ENCODE measurements at regions not wholly inside any gene's neighbourhood (a gene's known extent, or its start where the extent isn't known, plus 50 kb on each side); places are given as distances from the start of the nearest gene placed in this dataset.
A peak's percentile ranks its signal among the peaks of the same experiment; 100 is the strongest.

GRCh38 chr13:106922384-106922783 is 354.4 kb upstream of the ARGLU1 start:
- DNase-seq = no peak
- H3K27me3 ChIP-seq (ENCODE audit: insufficient read depth, low read depth, severe bottlenecking) = peaks cover under 1% of the 10 kb centered on the region
- no peaks in the 10 kb centered on the region for H3K36me3 ChIP-seq
- H3K4me3 ChIP-seq (ENCODE audit: low read depth, low read length) = no peak overlapping the region
- no peak overlapping the region for H3K27ac ChIP-seq
- TF ChIP-seq CTCF (IDR thresholded peaks at IDR 0.05; ENCODE audit: low read depth, low read length) = no peak
- H3K9me3 ChIP-seq (ENCODE audit: severe bottlenecking) = no peaks in the 10 kb centered on the region

GRCh38 chr13:106919638-106920037 is 351.7 kb upstream of the ARGLU1 start:
- no peak overlapping the region for H3K27ac ChIP-seq
- no peaks in the 10 kb centered on the region for H3K36me3 ChIP-seq
- no peak for DNase-seq
- no peaks in the 10 kb centered on the region for H3K9me3 ChIP-seq (ENCODE audit: severe bottlenecking)
- no peak for TF ChIP-seq CTCF (IDR thresholded peaks at IDR 0.05; ENCODE audit: low read depth, low read length)
- H3K27me3 ChIP-seq (ENCODE audit: insufficient read depth, low read depth, severe bottlenecking) = no peaks in the 10 kb centered on the region
- H3K4me3 ChIP-seq (ENCODE audit: low read depth, low read length) = no peak overlapping the region

- H3K27me3 ChIP-seq (ENCODE audit: insufficient read depth, low read depth, severe bottlenecking) = peaks cover 1% of the 10 kb centered on the region
- no peak for DNase-seq
- H3K36me3 ChIP-seq = no peaks in the 10 kb centered on the region
- no peaks in the 10 kb centered on the region for H3K9me3 ChIP-seq (ENCODE audit: severe bottlenecking)
- no peak for TF ChIP-seq CTCF (IDR thresholded peaks at IDR 0.05; ENCODE audit: low read depth, low read length)
- no peak overlapping the region for H3K27ac ChIP-seq
- H3K4me3 ChIP-seq (ENCODE audit: low read depth, low read length) = no peak overlapping the region
Measured at GRCh38 chr13:106919133-106919532, 351.2 kb upstream of the ARGLU1 start.

- no peak overlapping the region for H3K27ac ChIP-seq
- no peaks in the 10 kb centered on the region for H3K9me3 ChIP-seq (ENCODE audit: severe bottlenecking)
- H3K27me3 ChIP-seq (ENCODE audit: insufficient read depth, low read depth, severe bottlenecking) = peaks cover 5% of the 10 kb centered on the region
- H3K36me3 ChIP-seq = no peaks in the 10 kb centered on the region
- peak overlapping the region; percentile 82 for H3K4me3 ChIP-seq (ENCODE audit: low read depth, low read length)
- DNase-seq = no peak
- no peak for TF ChIP-seq CTCF (IDR thresholded peaks at IDR 0.05; ENCODE audit: low read depth, low read length)
Measured at GRCh38 chr13:106918557-106918860, 350.6 kb upstream of the ARGLU1 start.

GRCh38 chr13:106917673-106918556 is 350.0 kb upstream of the ARGLU1 start:
- Histone ChIP-seq H3K27ac (peak overlapping the region; percentile 59), H3K4me3 (ENCODE audit: low read depth, low read length) (peak overlapping the region; percentile 82), H3K9me3 (ENCODE audit: severe bottlenecking) (no peaks in the 10 kb centered on the region), H3K36me3 (no peaks in the 10 kb centered on the region), H3K27me3 (ENCODE audit: insufficient read depth, low read depth, severe bottlenecking) (peaks cover 5% of the 10 kb centered on the region)
- peak; percentile 82 for DNase-seq
- TF ChIP-seq CTCF (IDR thresholded peaks at IDR 0.05; ENCODE audit: low read depth, low read length) = peak; percentile 96

All from WERI-Rb-1 (cell line).